Adrenal gland (tissue), 5 donors: ENCODE measurements at regions not wholly inside any gene's neighbourhood (a gene's known extent, or its start where the extent isn't known, plus 50 kb on each side); places are given as distances from the start of the nearest gene placed in this dataset.

ENCODE experiments used
- CTCF ChIP-seq, 6 experiments: fragments of 450-650 bp in 4 of 6; fragments of 200-600 bp in 2 of 6; sonication (generic) in 1 of 6; IDR thresholded peaks; 1 replicate in 5 of 6; 2 replicates in 1 of 6; pipeline versions ENCODE4 v1.5.1 to v1.8.0; 2016 to 2021; ENCODE audit warnings: antibody characterized with exemption in 6 of 6, mild to moderate bottlenecking in 2 of 6, moderate library complexity in 1 of 6
- POLR2A ChIP-seq, 2 donors: fragments of 450-650 bp; IDR thresholded peaks; one replicate each; pipeline ENCODE4 v1.6.1; 2017; ENCODE audit warnings: antibody characterized with exemption in 2 of 2, mild to moderate bottlenecking in 2 of 2, moderate library complexity in 1 of 2
- donor health status: DM: no; HTN: no; CAD: no.

- TF ChIP-seq CTCF (IDR thresholded peaks at IDR 0.05) (no peak), POLR2A (IDR thresholded peaks at IDR 0.05) (peak in 1 of 2 donors; percentile 52)
Observed at GRCh38 chr16:14013571-14014283, 57.4 kb upstream of the MRTFB start.
